Activated T-cell treated with anti-CD3 and anti-CD28 coated beads, Interleukin-2, amount 50 U/mL, for 24 hours (primary cell): ENCODE measurements at regions not wholly inside any gene's neighbourhood (a gene's known extent, or its start where the extent isn't known, plus 50 kb on each side); places are given as distances from the start of the nearest gene placed in this dataset.

Experiments
- DNase-seq: peaks from one replicate; pipeline ENCODE4 v3.0.0-alpha.2; 2020
- H3K27ac Mint-ChIP-seq: 2 replicates; pipeline ENCODE4 v1.8.0; 2020; ENCODE audit warnings: mild to moderate bottlenecking, mixed read lengths
- H3K27me3 Mint-ChIP-seq: 2 replicates; pipeline ENCODE4 v1.8.0; 2020; ENCODE audit warnings: mixed read lengths
- H3K36me3 Mint-ChIP-seq: 2 replicates; pipeline ENCODE4 v1.8.0; 2020; ENCODE audit warnings: low read depth, mixed read lengths
- H3K4me1 Mint-ChIP-seq: 2 replicates; pipeline ENCODE4 v1.8.0; 2020; ENCODE audit warnings: low read depth, mixed read lengths
- H3K4me3 Mint-ChIP-seq: 2 replicates; pipeline ENCODE4 v1.8.0; 2020; ENCODE audit warnings: mild to moderate bottlenecking, moderate library complexity, mixed read lengths
- H3K9me3 Mint-ChIP-seq: 2 replicates; pipeline ENCODE4 v1.8.0; 2020; ENCODE audit warnings: mixed read lengths

GRCh38 chr10:28796606-28797512, 119.5 kb downstream of the BAMBI start:
- Mint-ChIP-seq H3K9me3 (no peaks in the 10 kb centered on the region), H3K4me3 (no peak overlapping the region), H3K4me1 (no peaks in the 10 kb centered on the region), H3K27me3 (peaks cover 8% of the 10 kb centered on the region), H3K27ac (no peak overlapping the region), H3K36me3 (no peaks in the 10 kb centered on the region)
- no peak for DNase-seq

DNA sequence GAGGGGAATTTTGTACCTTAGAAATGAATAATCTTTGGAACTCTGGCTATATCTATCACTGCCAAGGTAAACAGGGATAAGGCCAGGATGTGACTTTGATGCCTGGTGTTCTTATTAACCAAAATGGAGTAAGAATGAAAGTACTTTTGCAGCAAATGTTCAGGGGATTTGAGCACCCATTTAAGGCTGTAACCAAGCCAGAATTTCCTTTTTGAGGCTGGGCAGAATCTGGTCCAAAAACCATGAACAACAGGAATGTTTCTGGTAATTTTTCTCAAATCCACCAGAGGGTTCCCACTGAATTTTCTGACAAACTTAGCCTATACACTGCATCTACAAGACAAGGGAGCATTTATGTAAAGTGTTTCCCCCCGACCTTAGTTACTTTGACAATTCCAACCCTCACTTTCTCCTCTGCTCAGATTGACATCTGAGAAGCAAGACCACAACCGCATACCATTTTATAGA, 120.6 kb downstream of the BAMBI start:
- H3K4me3 Mint-ChIP-seq = no peak overlapping the region
- H3K4me1 Mint-ChIP-seq = no peaks in the 10 kb centered on the region
- H3K27me3 Mint-ChIP-seq = peaks cover 2% of the 10 kb centered on the region
- H3K9me3 Mint-ChIP-seq = no peaks in the 10 kb centered on the region
- H3K27ac Mint-ChIP-seq = no peak overlapping the region
- no peak for DNase-seq
- H3K36me3 Mint-ChIP-seq = no peaks in the 10 kb centered on the region

DNA sequence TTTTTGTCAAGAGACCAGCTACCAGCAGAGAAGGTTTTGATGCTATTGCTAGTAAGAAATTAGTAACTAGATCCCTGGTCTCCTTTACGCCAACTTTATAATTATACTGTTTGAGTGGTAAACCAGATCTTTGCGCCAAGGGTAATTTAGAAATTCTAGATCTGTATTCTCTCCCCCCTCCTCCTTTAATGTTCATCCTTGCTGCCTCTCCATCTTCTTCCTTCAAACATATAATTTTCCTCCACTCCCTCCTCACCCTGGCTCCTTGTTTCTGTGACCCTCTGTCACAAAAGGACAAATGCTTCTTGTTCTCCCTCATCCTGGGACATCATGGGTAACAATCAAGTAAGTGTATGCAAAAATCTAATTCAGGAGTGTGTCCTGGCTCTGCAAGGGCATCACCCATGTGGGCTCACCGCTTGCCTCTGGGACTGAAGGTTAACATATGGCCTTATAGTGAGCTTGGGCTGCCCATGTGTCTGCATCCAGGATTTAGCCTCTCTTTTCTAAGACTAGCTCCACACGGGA, 121.2 kb downstream of the BAMBI start:
- Mint-ChIP-seq H3K4me1 (no peaks in the 10 kb centered on the region), H3K9me3 (no peaks in the 10 kb centered on the region), H3K27me3 (peaks cover 4% of the 10 kb centered on the region), H3K27ac (no peak overlapping the region), H3K4me3 (no peak overlapping the region), H3K36me3 (no peaks in the 10 kb centered on the region)
- DNase-seq = no peak

DNA sequence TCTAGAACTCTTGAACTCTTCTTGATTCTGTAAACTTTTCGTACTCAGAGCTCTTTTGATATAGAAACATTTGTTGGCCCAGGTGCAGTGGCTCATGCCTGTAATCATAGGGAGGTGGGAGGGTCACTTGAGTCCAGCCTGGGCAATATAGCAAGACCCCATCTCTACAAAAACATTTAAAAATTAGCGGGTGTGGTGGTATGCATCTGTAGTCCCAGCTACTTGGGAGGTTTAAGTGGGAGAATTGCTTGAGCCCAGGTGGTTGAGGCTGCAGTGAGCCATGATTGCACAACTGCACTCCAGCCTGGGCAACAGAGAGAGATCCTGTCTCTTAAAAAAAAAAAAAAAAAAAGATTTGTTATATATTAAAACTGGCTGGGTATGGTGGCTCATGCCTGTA, 121.6 kb downstream of the BAMBI start:
- DNase-seq = no peak
- no peak overlapping the region for H3K4me3 Mint-ChIP-seq
- H3K27me3 Mint-ChIP-seq = peaks cover 6% of the 10 kb centered on the region
- no peaks in the 10 kb centered on the region for H3K36me3 Mint-ChIP-seq
- no peaks in the 10 kb centered on the region for H3K4me1 Mint-ChIP-seq
- H3K9me3 Mint-ChIP-seq = no peaks in the 10 kb centered on the region
- no peak overlapping the region for H3K27ac Mint-ChIP-seq

DNA sequence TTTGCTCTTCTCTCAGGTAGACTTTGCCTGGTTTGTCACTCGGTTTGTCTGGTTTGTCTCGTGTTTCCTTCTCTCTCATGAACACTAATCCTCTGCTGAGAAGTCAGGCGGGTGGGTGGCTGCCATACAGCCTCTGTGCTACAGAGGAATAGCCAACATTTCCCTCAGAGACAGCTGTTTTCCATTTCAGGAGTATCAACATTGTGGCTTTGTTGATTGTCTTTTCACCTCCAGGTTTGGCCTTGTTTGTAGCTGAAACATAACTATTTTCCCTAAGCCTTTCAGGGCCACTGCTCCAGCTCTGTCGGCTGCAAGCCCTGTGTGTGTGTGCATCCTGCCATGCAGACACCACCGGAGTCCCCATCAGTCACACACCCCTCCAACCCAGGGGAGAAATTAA, 122.8 kb downstream of the BAMBI start:
- Mint-ChIP-seq H3K27ac (no peak overlapping the region), H3K27me3 (peaks cover 12% of the 10 kb centered on the region), H3K4me1 (no peaks in the 10 kb centered on the region)

DNA sequence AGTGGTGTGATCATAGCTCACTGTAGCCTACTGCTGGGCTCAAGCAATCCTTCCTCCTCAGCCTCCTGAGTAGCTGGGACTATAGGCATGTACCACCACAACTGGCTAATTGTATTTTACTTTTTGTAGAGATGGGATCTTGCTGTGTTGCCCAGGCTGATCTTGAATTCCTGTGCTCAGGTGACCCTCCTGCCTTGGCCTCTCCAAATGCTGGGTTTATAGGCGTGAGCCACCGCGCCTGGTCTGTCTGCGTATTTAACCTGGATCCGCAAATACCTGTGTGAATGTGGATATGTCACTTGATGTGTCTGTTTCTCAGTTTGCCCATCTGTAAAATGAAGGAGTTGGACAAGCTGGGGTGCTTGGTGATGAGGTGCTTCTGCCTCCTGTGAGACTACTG, 123.9 kb downstream of the BAMBI start:
- Mint-ChIP-seq H3K27me3 (peaks cover 16% of the 10 kb centered on the region), H3K9me3 (no peaks in the 10 kb centered on the region), H3K36me3 (no peaks in the 10 kb centered on the region), H3K4me1 (no peaks in the 10 kb centered on the region), H3K4me3 (no peak overlapping the region), H3K27ac (no peak overlapping the region)
- no peak for DNase-seq

More for the DNA sequence above, 122.8 kb downstream of the BAMBI start:
- Mint-ChIP-seq H3K4me3 (no peak overlapping the region), H3K9me3 (no peaks in the 10 kb centered on the region), H3K36me3 (no peaks in the 10 kb centered on the region)
- no peak for DNase-seq

DNA sequence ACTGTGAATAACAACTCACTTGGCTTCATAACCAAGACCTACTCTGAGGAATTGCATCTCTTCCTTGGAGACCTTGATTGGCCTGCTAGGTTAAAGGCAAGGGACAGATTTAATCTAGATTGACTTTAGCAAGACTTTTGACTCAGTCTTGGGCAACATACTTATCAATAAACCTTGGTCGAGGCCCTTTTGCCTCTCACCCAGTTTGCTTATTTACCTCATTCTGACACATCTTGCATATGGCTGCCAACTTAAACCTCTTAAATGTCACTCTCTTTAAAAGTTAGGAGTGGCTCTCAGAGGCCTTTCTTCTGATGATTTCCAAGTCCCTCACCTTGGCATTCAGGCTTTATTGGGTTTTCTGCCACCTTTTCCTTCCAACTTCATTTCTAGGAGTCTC, 124.5 kb downstream of the BAMBI start:
- Mint-ChIP-seq H3K27me3 (peaks cover 21% of the 10 kb centered on the region), H3K36me3 (no peaks in the 10 kb centered on the region), H3K9me3 (no peaks in the 10 kb centered on the region), H3K4me3 (no peak overlapping the region), H3K4me1 (no peaks in the 10 kb centered on the region), H3K27ac (no peak overlapping the region)
- no peak for DNase-seq

DNA sequence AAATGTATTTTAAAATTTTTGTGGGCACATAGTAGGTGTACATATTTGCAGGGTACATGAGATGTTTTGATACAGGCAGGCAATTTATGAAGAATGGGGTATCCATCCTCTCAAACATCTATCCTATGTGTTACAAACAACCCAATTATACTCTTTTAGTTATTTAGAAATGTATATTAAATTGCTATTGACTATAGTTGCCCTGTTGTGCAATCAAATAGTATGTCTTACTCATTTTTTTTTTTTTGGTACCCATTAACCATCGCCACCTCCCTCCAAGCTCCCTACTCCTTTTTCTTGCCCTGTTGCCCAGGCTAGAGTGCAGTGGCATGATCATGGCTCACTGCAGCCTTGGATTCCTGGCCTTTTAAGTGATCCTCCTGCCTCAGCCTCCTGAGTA, 128.1 kb downstream of the BAMBI start:
- Mint-ChIP-seq H3K4me3 (no peak overlapping the region), H3K27ac (no peak overlapping the region), H3K4me1 (peaks cover 2% of the 10 kb centered on the region), H3K9me3 (no peaks in the 10 kb centered on the region), H3K27me3 (peaks cover 52% of the 10 kb centered on the region), H3K36me3 (no peaks in the 10 kb centered on the region)
- DNase-seq = no peak

GRCh38 chr10:28806488-28806941, 129.2 kb downstream of the BAMBI start:
- H3K4me3 Mint-ChIP-seq = no peak overlapping the region
- no peaks in the 10 kb centered on the region for H3K36me3 Mint-ChIP-seq
- no peak overlapping the region for H3K27ac Mint-ChIP-seq
- peaks cover 2% of the 10 kb centered on the region for H3K4me1 Mint-ChIP-seq
- peaks cover 58% of the 10 kb centered on the region for H3K27me3 Mint-ChIP-seq
- DNase-seq = no peak
- H3K9me3 Mint-ChIP-seq = no peaks in the 10 kb centered on the region

DNA sequence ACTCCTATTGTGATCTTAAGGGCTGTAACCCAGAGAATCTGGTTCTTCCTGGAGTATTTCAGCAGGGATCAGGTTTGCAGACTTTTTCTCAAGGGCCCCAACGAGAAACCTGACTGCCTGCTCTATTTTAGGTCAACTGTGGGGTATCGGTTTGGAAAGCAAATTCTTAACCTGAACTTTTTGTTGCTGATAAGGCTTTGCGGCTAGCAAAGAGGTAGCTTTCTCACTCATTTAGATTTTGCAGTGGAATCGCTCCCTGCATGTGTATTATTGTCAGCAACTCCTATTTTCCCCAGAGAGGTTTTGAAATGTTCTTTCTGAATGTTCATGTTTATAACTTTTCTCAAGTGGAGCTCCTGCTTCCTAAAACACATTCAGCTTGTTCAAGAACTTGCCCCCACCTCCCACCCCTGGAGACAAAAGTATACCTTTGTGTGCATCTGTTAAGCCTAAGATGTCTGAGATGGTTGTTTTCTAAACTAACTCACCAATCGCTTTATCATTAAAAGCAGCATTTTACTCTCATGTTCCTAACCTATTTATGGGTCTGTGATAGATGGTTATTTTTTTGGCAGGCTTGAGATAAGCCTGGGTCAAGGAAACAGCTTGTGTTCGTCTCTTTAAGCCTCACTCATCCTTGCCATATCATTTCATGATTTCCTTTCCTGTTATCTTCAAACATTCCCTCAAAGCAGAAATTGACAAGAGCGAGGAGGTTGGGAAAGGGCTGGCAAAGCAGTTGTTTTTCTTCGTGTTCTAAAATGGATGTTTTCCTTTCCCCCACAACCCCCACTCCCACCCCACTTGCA, 129.8 kb downstream of the BAMBI start:
- DNase-seq = no peak
- Mint-ChIP-seq H3K9me3 (no peaks in the 10 kb centered on the region), H3K4me3 (no peak overlapping the region), H3K27ac (no peak overlapping the region), H3K4me1 (peaks cover 2% of the 10 kb centered on the region), H3K36me3 (no peaks in the 10 kb centered on the region), H3K27me3 (peaks cover 61% of the 10 kb centered on the region)

- H3K9me3 Mint-ChIP-seq = no peaks in the 10 kb centered on the region
- peaks cover 2% of the 10 kb centered on the region for H3K4me1 Mint-ChIP-seq
- no peak for DNase-seq
- no peaks in the 10 kb centered on the region for H3K36me3 Mint-ChIP-seq
- no peak overlapping the region for H3K27ac Mint-ChIP-seq
- no peak overlapping the region for H3K4me3 Mint-ChIP-seq
- H3K27me3 Mint-ChIP-seq = peaks cover 62% of the 10 kb centered on the region
These were observed 130.7 kb downstream of the BAMBI start for GRCh38 chr10:28807760-28808613.

GRCh38 chr10:28808693-28809092, 131.4 kb downstream of the BAMBI start:
- peaks cover 2% of the 10 kb centered on the region for H3K4me1 Mint-ChIP-seq
- DNase-seq = no peak

GRCh38 chr10:28810057-28810870, 132.9 kb downstream of the BAMBI start:
- no peak for DNase-seq
- Mint-ChIP-seq H3K4me3 (no peak overlapping the region), H3K27me3 (peaks cover 52% of the 10 kb centered on the region)

More at GRCh38 chr10:28808693-28809092, 131.4 kb downstream of the BAMBI start:
- H3K9me3 Mint-ChIP-seq = no peaks in the 10 kb centered on the region
- H3K4me3 Mint-ChIP-seq = no peak overlapping the region
- H3K27me3 Mint-ChIP-seq = peaks cover 58% of the 10 kb centered on the region
- H3K36me3 Mint-ChIP-seq = no peaks in the 10 kb centered on the region
- H3K27ac Mint-ChIP-seq = no peak overlapping the region

More at GRCh38 chr10:28810057-28810870, 132.9 kb downstream of the BAMBI start:
- no peaks in the 10 kb centered on the region for H3K9me3 Mint-ChIP-seq
- no peak overlapping the region for H3K27ac Mint-ChIP-seq
- no peaks in the 10 kb centered on the region for H3K36me3 Mint-ChIP-seq
- peaks cover 2% of the 10 kb centered on the region for H3K4me1 Mint-ChIP-seq
